ENCODE measurements at regions not wholly inside any gene's neighbourhood (a gene's known extent, or its start where the extent isn't known, plus 50 kb on each side); places are given as distances from the start of the nearest gene placed in this dataset.

DNA sequence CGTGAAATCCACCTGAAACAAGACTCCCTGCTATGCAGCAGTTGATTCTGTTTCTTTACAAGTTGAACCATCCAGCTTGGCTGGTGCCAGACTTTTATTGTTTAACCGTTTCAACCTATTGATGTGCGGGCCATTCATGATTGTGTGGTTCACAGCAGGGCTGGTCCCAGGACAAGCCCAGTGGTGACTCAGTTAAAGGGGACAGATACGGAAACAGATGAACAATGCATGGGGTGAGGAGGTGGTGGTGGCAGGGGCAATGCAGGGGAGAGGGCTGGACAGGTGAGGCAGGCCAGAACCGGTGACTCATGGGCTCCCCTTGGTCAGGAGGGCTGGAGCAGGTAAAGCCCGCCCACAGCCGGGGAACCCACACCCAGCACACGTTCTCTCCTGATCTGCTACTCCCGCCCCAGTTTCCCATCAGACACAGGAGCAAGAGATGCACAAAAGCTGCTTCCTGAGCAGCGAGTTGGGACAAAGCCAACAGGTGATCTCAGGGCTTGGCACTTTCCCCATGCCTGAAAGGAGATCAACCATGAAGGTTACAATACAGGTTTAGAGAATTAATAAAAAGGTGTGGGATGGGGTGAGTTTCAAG, 232.2 kb downstream of the LY86 start:
- TF ChIP-seq RFX5 (IDR thresholded peaks at IDR 0.05; ENCODE audit: low read depth, low read length) (no peak), ZNF124 (CRISPR knock-in tag; IDR thresholded peaks at IDR 0.05) (no peak), SIN3A (IDR thresholded peaks at IDR 0.05; ENCODE audit: borderline replicate concordance in 2 of 2, control insufficient read depth in 1 of 2, low read depth in 2 of 2, low read length in 2 of 2) (no peak)

All from K562 (cell line).